Peyer's patch (tissue), 4 donors: ENCODE measurements at regions not wholly inside any gene's neighbourhood (a gene's known extent, or its start where the extent isn't known, plus 50 kb on each side); places are given as distances from the start of the nearest gene placed in this dataset.

Source experiments
- CTCF ChIP-seq, 6 experiments: fragments of 450-650 bp in 4 of 6; fragments of 200-600 bp in 2 of 6; sonication (generic) in 1 of 6; IDR thresholded peaks; one replicate each; pipeline ENCODE4 v1.5.1; 2017 to 2019; ENCODE audit warnings: antibody characterized with exemption in 6 of 6, mild to moderate bottlenecking in 3 of 6, moderate library complexity in 1 of 6
- POLR2A ChIP-seq, 2 donors: fragments of 450-650 bp; IDR thresholded peaks; one replicate each; pipeline ENCODE4 v1.5.1; 2017; ENCODE audit warnings: antibody characterized with exemption in 2 of 2, mild to moderate bottlenecking in 2 of 2, moderate library complexity in 2 of 2

- TF ChIP-seq POLR2A (IDR thresholded peaks at IDR 0.05) = no peak
- no peak for TF ChIP-seq CTCF (IDR thresholded peaks at IDR 0.05)
These were observed 146.0 kb upstream of the FRMPD4 start for GRCh38 chrX:11992271-11992670.
